ENCODE measurements at regions not wholly inside any gene's neighbourhood (a gene's known extent, or its start where the extent isn't known, plus 50 kb on each side); places are given as distances from the start of the nearest gene placed in this dataset.
A peak's percentile ranks its signal among the peaks of the same experiment; 100 is the strongest.
"Not testable (repeated sequence)": the region's sequence is repeated elsewhere in the genome, so short reads cannot be mapped to it uniquely, and the experiment has no call there.

GRCh38 chr16:46387720-46388119 is 233.5 kb downstream of the SHCBP1 start:
- not testable (repeated sequence) for H2AFZ ChIP-seq (ENCODE audit: low read length); H2BK120ac ChIP-seq (ENCODE audit: low read depth, low read length); H2BK12ac ChIP-seq (ENCODE audit: low read length); H4K8ac ChIP-seq (ENCODE audit: low read depth, low read length); H3K27me3 ChIP-seq (ENCODE audit: control insufficient read depth in 3 of 3, insufficient read depth in 3 of 3, low read depth in 1 of 3, low read length in 3 of 3); H3K4me2 ChIP-seq (ENCODE audit: insufficient read depth, low read length, poor library complexity, severe bottlenecking); H4K91ac ChIP-seq (ENCODE audit: low read depth, low read length, poor library complexity); H3K79me1 ChIP-seq (ENCODE audit: low read depth, low read length); H3K18ac ChIP-seq (ENCODE audit: low read length); H3K4me1 ChIP-seq (ENCODE audit: control insufficient read depth in 2 of 2, insufficient read depth in 1 of 2, low read depth in 1 of 2, low read length in 2 of 2); H3K23ac ChIP-seq (ENCODE audit: low read depth, low read length, poor library complexity); H2BK15ac ChIP-seq (ENCODE audit: low read length); H3K36me3 ChIP-seq (replicated peaks in 1 of 2; ENCODE audit: control insufficient read depth in 2 of 2, insufficient read depth in 2 of 2, low read length in 2 of 2); H3K9ac ChIP-seq (ENCODE audit: low read depth, low read length, poor library complexity); H2BK5ac ChIP-seq (ENCODE audit: low read length); DNase-seq (ENCODE audit: low spot score); H3K27ac ChIP-seq (replicated peaks; ENCODE audit: low read length); H2AK5ac ChIP-seq (ENCODE audit: low read depth, low read length); H3K4ac ChIP-seq (ENCODE audit: low read length); H3K9me3 ChIP-seq (replicated peaks in 1 of 2; ENCODE audit: control insufficient read depth in 2 of 2, insufficient read depth in 1 of 2, low read depth in 1 of 2, low read length in 2 of 2); H3K14ac ChIP-seq (ENCODE audit: low read length); H3K4me3 ChIP-seq (ENCODE audit: low read length in 2 of 2)
- no CpG with 5 or more reads among the region's 15 CpGs for WGBS, 2 donors (ENCODE audit: extremely low coverage in 2 of 2, insufficient read length in 2 of 2, insufficient replicate concordance in 1 of 2)

DNA sequence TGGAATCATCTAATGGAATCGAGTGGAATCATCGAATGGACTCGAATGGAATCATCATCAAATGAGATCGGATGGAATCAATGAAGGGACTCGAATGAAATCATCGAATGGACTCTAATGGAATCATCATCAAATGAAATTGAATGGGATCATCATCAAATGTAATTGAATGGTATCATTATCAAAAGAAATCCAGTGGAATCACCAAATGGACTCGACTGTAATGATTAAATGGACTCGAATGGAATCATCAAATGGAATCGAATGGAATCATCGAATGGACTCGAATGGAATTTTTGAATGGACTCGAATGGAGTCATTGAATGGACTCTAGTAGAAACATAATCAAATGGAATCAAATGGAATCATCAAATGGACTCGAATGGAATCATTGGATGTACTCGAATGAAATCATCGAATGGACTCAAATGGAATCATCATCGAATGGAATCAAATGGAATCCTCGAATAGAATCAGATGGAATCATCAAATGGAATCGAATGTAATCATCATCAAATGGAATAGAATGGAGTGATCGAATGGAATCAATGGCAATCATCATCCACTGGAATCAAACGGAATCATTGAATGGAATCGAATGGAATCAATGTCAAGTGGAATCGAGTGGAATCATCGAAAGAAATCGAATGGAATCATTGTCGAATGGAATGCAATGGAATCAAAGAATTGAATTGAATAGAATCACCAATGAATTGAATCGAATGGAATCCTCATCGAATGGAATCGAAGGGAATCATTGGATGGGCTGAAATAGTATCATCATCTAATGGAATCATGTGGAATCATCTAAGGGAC is 234.2 kb downstream of the SHCBP1 start:
- no CpG with 5 or more reads among the region's 28 CpGs for WGBS, 2 donors (ENCODE audit: extremely low coverage in 2 of 2, insufficient read length in 2 of 2, insufficient replicate concordance in 1 of 2)
- not testable (repeated sequence) for H3K27me3 ChIP-seq (ENCODE audit: control insufficient read depth in 3 of 3, insufficient read depth in 3 of 3, low read depth in 1 of 3, low read length in 3 of 3); H4K91ac ChIP-seq (ENCODE audit: low read depth, low read length, poor library complexity); H3K4me3 ChIP-seq (ENCODE audit: low read length in 2 of 2); H3K79me1 ChIP-seq (ENCODE audit: low read depth, low read length); H2BK12ac ChIP-seq (ENCODE audit: low read length); H2BK15ac ChIP-seq (ENCODE audit: low read length); H3K4me1 ChIP-seq (ENCODE audit: control insufficient read depth in 2 of 2, insufficient read depth in 1 of 2, low read depth in 1 of 2, low read length in 2 of 2); H3K4ac ChIP-seq (ENCODE audit: low read length); H2AK5ac ChIP-seq (ENCODE audit: low read depth, low read length); H3K14ac ChIP-seq (ENCODE audit: low read length); H3K18ac ChIP-seq (ENCODE audit: low read length); H3K9me3 ChIP-seq (replicated peaks in 1 of 2; ENCODE audit: control insufficient read depth in 2 of 2, insufficient read depth in 1 of 2, low read depth in 1 of 2, low read length in 2 of 2); H3K23ac ChIP-seq (ENCODE audit: low read depth, low read length, poor library complexity); H3K36me3 ChIP-seq (replicated peaks in 1 of 2; ENCODE audit: control insufficient read depth in 2 of 2, insufficient read depth in 2 of 2, low read length in 2 of 2); H2BK120ac ChIP-seq (ENCODE audit: low read depth, low read length); H3K4me2 ChIP-seq (ENCODE audit: insufficient read depth, low read length, poor library complexity, severe bottlenecking); DNase-seq (ENCODE audit: low spot score); H2AFZ ChIP-seq (ENCODE audit: low read length); H2BK5ac ChIP-seq (ENCODE audit: low read length); H3K27ac ChIP-seq (replicated peaks; ENCODE audit: low read length); H3K9ac ChIP-seq (ENCODE audit: low read depth, low read length, poor library complexity); H4K8ac ChIP-seq (ENCODE audit: low read depth, low read length)

DNA sequence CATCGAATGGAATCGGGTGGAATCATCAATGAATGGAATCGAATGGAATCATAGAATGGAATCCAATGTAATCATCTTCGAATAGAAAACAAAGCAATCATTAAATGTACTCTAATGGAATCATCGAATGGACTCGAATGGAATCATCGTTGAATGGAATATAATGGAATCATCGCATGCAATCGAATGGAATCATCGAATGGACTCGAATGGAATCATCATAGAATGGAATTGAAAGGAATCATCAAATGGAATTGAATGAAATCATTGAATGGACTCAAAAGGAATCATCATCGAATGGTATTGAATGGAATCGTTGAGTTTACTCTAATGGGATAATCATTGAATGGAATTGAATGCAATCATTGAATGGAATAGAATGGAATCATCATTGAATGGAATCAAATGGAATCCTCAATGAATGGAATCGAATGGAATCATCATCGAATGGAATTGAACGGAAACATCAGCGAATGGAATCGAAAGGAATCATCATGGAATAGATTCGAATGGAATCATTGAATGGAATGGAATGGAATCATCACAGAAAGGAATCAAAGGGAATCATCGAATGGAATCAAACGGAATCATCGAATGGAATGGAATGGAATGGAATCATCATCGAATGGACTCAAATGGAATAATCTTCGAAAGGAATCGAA is 234.9 kb downstream of the SHCBP1 start:
- not testable (repeated sequence) for H3K4me3 ChIP-seq (ENCODE audit: low read length in 2 of 2); H4K8ac ChIP-seq (ENCODE audit: low read depth, low read length); H4K91ac ChIP-seq (ENCODE audit: low read depth, low read length, poor library complexity); H2BK120ac ChIP-seq (ENCODE audit: low read depth, low read length); H3K27ac ChIP-seq (replicated peaks; ENCODE audit: low read length); H3K27me3 ChIP-seq (ENCODE audit: control insufficient read depth in 3 of 3, insufficient read depth in 3 of 3, low read depth in 1 of 3, low read length in 3 of 3); H3K4me1 ChIP-seq (ENCODE audit: control insufficient read depth in 2 of 2, insufficient read depth in 1 of 2, low read depth in 1 of 2, low read length in 2 of 2); DNase-seq (ENCODE audit: low spot score); H3K18ac ChIP-seq (ENCODE audit: low read length); H3K4me2 ChIP-seq (ENCODE audit: insufficient read depth, low read length, poor library complexity, severe bottlenecking); H2BK12ac ChIP-seq (ENCODE audit: low read length); H3K9ac ChIP-seq (ENCODE audit: low read depth, low read length, poor library complexity); H3K9me3 ChIP-seq (replicated peaks in 1 of 2; ENCODE audit: control insufficient read depth in 2 of 2, insufficient read depth in 1 of 2, low read depth in 1 of 2, low read length in 2 of 2); H2AFZ ChIP-seq (ENCODE audit: low read length); H3K4ac ChIP-seq (ENCODE audit: low read length); H3K36me3 ChIP-seq (replicated peaks in 1 of 2; ENCODE audit: control insufficient read depth in 2 of 2, insufficient read depth in 2 of 2, low read length in 2 of 2); H2BK5ac ChIP-seq (ENCODE audit: low read length); H2BK15ac ChIP-seq (ENCODE audit: low read length); H3K14ac ChIP-seq (ENCODE audit: low read length); H3K79me1 ChIP-seq (ENCODE audit: low read depth, low read length); H3K23ac ChIP-seq (ENCODE audit: low read depth, low read length, poor library complexity); H2AK5ac ChIP-seq (ENCODE audit: low read depth, low read length)
- WGBS, 2 donors (ENCODE audit: extremely low coverage in 2 of 2, insufficient read length in 2 of 2, insufficient replicate concordance in 1 of 2), result no CpG with 5 or more reads among the region's 25 CpGs

GRCh38 chr16:46384285-46385061 is 236.7 kb downstream of the SHCBP1 start:
- H3K4me3 ChIP-seq (ENCODE audit: low read length in 2 of 2); H3K23ac ChIP-seq (ENCODE audit: low read depth, low read length, poor library complexity); H2BK5ac ChIP-seq (ENCODE audit: low read length); H4K8ac ChIP-seq (ENCODE audit: low read depth, low read length); H3K4ac ChIP-seq (ENCODE audit: low read length); H3K36me3 ChIP-seq (replicated peaks in 1 of 2; ENCODE audit: control insufficient read depth in 2 of 2, insufficient read depth in 2 of 2, low read length in 2 of 2); H3K27ac ChIP-seq (replicated peaks; ENCODE audit: low read length); H2AK5ac ChIP-seq (ENCODE audit: low read depth, low read length); H2BK15ac ChIP-seq (ENCODE audit: low read length); H3K9me3 ChIP-seq (replicated peaks in 1 of 2; ENCODE audit: control insufficient read depth in 2 of 2, insufficient read depth in 1 of 2, low read depth in 1 of 2, low read length in 2 of 2); H3K4me2 ChIP-seq (ENCODE audit: insufficient read depth, low read length, poor library complexity, severe bottlenecking); H3K14ac ChIP-seq (ENCODE audit: low read length); H2BK12ac ChIP-seq (ENCODE audit: low read length); H3K27me3 ChIP-seq (ENCODE audit: control insufficient read depth in 3 of 3, insufficient read depth in 3 of 3, low read depth in 1 of 3, low read length in 3 of 3); H3K4me1 ChIP-seq (ENCODE audit: control insufficient read depth in 2 of 2, insufficient read depth in 1 of 2, low read depth in 1 of 2, low read length in 2 of 2); H4K91ac ChIP-seq (ENCODE audit: low read depth, low read length, poor library complexity); H3K79me1 ChIP-seq (ENCODE audit: low read depth, low read length); H2AFZ ChIP-seq (ENCODE audit: low read length); H3K9ac ChIP-seq (ENCODE audit: low read depth, low read length, poor library complexity); H3K18ac ChIP-seq (ENCODE audit: low read length); H2BK120ac ChIP-seq (ENCODE audit: low read depth, low read length): not testable (repeated sequence)
- DNase-seq (ENCODE audit: low spot score), result peak; percentile 39
- no CpG with 5 or more reads among the region's 37 CpGs for WGBS, 2 donors (ENCODE audit: extremely low coverage in 2 of 2, insufficient read length in 2 of 2, insufficient replicate concordance in 1 of 2)

Measured in neuronal stem cell (in vitro differentiated cells).